CD4-positive, alpha-beta T cell treated with Interleukin-1 beta for 1 hour (primary cell): ENCODE measurements at regions not wholly inside any gene's neighbourhood (a gene's known extent, or its start where the extent isn't known, plus 50 kb on each side); places are given as distances from the start of the nearest gene placed in this dataset.

ENCODE experiments used
- DNase-seq, 2 donors: peaks; one replicate each; pipeline ENCODE4 v3.0.0-alpha.2; 2020 to 2022

DNA sequence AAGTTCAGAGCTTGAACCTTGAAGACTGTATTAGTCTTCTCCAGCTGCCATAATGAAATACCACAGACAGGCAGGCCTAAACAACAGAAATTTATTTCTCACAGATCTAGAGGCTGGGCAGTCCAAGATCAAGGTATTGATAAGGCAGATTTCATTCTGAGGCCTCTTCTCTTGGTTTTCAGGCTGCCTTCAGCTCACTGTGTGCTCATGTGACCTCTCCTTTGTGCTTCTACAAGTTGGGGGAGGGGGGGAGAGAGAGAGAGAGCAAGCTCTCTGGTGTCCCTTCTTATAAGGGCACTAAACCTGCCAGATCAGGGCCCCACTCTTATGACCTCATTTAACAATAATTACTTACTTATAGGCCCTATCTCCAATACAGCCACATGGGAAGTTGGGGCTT is 102.6 kb upstream of the RSPO3 start:
- DNase-seq: no peak

DNA sequence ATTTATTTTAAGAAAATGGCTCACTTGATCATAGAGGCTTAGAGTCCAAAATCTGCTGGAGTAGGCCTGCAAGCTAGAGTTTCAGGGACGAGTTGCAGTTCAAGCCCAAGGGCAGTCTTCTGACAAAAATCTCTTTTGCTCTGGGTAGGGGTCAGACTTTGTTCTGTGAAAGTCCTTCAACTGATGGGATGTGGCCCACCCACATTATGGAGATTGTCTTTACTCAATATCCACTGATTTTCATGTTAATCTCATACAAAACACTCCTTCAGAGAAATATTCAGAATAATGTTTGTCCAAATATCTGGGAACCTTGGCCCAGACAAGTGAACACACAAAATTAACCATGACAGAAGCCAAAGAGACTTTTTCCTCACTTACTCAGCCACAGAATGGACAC is 98.6 kb upstream of the RSPO3 start:
- no peak for DNase-seq

DNA sequence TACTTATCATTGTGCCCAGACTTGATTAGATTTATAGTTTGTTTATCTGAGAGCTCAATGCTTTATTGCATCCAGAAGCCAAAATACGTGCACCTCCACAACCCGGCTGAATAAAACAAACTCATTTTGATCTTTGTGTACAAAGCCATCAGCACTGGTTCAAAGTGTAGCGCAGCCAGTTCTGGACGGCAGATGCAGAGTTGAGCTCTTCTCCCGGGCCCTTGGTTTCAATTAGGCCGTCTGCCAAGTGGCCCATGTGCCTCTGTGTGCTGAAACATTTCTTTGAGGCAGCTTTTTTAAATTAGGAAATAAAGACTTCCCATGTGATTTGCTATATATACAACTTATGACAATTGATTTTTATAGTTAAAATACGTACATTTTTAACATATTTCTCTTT is 96.2 kb upstream of the RSPO3 start:
- DNase-seq: no peak

DNA sequence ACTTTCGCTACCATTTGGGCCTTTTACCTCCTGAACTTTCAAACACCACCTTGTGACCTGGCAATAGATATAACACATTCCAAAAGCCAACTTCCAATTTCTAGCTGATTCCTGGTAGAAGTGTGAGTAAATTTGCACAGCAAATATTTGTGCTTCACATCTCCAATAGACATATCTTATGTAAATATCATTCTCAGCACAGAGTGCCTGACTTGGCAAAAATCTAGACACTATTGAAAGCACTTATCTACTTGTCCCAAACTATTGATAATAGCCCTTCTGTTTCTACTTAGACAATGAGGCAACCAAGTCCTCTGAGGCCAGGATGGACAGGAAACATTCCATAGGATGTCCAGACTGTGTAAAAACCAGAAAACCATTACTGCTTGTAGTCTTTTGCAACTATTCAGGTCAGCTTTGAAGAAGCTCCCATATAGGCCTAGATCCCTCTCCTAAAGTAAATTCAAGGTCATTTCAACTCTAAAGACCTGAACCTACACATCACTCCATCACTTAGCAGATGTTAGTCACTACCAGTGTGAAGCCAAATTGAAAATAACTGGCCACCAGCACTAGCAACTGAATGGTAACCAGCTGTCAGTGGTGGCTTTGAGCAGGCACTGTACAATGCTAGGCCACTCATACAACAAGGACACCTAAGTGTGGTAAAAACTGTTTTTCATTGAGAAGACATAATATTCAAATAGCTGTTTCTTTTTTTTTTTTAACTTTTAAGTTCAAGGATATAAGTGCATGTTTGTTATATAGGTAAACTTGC is 95.3 kb upstream of the RSPO3 start:
- DNase-seq: no peak

DNA sequence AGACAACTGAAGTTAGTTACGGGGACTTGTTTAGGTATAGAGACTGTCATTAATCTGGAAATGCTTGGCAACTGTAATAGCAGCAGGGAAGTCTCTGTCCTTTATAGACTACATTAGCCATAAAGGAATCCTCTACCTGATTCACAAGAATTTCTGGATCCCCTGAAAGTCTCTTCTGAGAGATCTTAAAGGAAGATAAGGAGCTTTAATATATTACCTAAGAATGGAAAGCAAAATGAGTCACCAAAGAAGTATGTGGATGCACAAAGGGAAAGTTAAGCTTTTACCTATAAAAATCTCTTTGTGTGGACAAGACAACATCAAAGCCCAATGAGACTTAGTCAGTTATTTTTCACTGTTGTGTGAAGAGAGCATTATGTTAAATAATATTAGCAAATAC is 92.2 kb upstream of the RSPO3 start:
- DNase-seq: no peak

DNA sequence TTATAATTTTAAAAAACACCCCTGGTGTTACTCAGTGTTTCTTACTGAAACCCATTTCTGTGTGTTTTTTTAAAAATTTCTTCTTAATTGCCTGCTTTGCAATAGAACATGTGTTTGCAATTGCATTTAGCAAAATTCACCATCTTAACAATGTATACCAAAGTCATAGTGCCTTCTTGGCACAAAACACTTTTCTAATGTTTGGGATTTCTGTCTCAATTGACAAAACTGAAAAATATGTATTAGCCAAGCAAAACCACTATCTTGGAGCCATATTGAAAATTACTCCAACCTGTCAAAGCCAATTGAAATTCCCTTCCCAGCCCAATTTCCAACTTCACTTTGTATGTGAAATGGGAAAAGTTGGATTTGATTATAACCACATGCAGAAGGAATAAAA is 88.4 kb upstream of the RSPO3 start:
- no peak for DNase-seq

DNA sequence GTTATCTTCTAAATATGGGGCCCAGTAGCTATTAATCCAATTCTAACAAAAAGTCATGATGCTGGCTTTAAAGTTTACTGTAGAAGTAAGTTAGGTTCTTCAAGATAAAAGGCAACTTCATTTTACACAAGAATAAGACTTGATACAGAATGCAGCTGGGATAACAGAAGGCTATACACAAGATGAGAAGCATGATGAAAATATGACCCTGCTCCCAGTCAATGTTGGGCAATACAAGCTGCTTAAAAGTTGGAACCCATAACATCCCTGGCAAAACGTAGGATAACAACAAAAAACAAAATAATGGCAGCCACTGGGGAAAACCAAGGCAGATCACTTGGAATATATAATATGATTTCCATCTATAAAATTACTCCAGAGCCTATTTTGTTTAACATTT is 87.6 kb upstream of the RSPO3 start:
- DNase-seq: no peak

DNA sequence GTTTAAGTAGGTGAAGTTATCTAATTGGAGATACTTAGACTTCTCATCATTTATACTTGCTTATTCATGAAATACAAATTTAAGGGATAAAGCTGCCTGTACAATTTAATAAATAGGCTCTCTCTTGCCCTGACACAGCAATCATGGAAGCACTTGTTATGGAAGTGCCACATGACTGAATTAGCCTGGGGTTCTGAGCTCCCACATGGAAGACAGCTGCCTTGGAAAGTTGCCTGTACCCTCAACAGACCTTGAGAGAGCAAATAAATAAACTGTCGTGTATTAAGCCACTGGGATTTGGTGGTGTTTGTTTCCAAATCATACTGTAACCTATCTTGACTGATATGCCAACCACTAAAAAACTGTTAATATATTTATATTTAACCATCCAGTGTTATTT is 87.0 kb upstream of the RSPO3 start:
- DNase-seq: no peak

DNA sequence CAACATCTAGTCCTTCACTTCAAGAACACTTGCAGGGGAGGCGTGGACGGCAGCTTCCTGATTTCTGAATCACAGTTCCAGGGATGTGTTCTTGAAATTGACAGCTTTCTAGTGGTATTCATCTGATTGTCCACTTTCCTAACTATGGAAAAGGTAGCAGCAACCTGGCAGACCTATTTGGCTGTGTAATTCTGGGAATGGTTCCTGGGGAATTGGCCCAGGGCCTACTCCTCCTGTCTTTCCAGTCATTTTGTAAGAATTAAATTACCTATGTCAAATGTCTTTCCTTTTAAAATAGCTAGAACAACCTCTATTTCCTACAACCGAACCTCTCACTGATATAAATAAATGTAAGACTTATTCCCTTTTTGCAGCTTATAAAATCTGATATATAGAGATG is 85.5 kb upstream of the RSPO3 start:
- no peak for DNase-seq

DNA sequence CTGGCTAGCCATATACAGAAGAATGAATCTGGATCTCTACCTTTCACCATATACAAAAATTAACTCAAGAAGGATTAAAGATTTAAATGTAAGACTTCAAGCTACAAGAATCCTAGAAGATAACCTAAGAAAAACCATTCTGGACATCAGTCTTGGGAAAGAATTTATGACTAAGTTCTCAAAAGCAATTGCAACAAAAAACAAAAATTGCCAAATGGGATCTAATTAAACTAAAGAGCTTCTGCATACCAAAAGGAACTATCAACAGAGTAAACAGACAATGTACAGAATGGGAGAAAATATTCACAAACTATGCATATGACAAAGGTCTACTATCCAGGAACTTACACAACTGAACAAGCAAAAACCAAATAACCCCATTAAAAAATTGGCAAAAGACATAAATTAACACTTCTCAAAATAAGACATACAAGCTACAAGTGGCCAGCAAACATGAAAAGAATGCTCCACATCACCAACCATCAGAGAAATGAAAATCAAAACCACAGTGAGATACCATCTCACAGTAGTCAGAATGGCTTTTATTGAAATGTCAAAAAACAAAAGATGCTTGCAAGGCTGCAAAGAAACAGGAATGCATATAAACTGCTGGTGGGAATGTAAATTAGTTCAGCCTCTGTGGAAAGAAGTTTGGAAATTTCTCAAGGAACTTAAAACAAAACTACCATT is 66.8 kb upstream of the RSPO3 start:
- no peak for DNase-seq

DNA sequence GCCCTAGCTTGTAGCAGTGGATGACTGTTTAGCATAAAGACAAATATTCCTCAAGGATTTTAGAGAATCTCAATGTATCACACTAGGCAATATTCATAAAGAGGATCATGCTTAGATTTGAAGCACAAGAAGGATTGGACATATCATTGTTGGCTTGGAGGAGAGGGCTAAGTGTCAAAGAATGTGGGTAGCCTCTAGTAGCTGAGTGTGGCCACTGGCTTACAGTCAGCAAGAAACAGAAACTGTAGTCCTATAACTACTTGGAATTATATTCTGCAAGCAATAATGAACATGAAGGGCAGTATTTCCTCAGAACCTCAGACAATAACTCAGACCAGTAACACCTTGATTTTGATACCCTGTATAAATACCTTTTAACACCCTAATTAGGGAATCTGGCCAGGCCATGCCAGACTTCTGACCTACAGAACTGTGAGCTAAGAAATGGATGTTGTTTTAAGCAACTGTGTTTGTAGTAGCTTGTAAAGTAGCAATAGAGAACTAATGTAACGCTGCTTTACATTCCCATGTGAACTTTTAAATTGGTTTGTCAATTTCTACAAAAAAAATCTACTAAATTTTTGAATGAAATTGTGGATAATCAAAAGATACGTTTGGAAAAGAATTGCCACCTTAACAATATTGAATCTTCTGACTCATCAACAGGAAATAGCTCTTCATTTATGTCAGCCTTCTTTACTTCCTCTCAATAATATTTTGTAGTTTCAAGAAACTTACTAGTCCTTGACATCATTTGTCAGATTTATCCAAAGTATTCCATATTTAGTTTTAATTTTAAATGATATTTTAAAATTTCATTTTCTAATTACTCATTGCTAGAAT is 65.2 kb upstream of the RSPO3 start:
- no peak for DNase-seq

DNA sequence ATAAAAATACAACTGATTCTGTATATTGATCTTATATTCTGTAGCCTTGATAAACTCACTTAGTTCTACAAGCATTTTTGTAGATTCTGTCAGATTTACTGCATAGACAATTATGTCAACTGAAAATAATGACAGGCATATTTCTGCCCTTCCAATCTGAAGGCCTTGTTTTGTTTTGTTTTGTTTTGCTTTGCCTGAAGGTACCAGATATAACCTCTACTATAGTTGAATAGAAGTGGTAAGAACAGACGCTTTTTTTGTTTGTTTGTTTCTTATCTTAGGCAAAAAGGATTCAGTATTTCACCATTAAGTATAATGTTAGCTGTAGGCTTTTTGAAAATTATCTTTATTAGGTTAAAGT is 64.6 kb upstream of the RSPO3 start:
- no peak for DNase-seq

DNA sequence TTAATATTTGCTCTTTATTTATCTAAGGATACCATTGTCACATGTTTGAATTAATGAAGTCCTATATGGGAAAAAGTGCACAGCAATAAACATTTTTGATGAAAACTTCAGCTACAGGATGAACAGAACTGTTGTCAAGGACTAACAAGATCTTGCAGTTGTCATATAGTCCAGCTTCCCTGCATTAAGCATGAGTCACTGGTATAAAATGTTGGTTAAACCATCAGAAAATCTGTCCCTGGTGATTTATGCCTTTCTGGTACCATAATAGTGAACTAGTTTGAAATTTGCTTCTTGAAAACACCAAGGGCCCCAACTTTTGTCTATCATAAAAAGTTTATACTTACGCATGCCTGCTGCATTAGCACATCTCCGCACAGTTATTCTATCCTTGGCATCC is 60.4 kb upstream of the RSPO3 start:
- DNase-seq: no peak

DNA sequence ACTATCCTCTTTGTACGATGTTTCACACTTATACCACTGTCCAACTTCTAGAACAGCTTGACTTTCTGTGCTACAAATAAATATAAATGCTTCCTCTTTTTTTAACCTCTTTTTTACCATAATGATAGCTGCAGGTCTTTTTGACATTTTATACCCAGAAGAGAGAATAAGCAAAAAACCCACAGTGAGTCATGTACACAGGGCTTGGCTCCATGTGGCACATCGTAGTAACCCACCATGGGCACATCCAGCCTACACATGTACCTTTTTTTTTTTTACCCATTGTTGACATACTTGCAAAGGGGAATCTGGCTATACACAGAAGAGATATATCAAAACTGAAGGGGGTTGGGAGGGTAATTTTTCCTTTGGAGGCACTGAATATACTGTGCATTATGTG is 59.5 kb upstream of the RSPO3 start:
- no peak for DNase-seq
